Adrenal gland (tissue), 5 donors: ENCODE measurements at regions not wholly inside any gene's neighbourhood (a gene's known extent, or its start where the extent isn't known, plus 50 kb on each side); places are given as distances from the start of the nearest gene placed in this dataset.

Source experiments
- POLR2A ChIP-seq, 2 donors: fragments of 450-650 bp; IDR thresholded peaks; one replicate each; pipeline ENCODE4 v1.6.1; 2017; ENCODE audit warnings: antibody characterized with exemption in 2 of 2, mild to moderate bottlenecking in 2 of 2, moderate library complexity in 1 of 2
- TF ChIP-seq, protein P1 (sequence below), 6 experiments: fragments of 450-650 bp in 4 of 6; fragments of 200-600 bp in 2 of 6; sonication (generic) in 1 of 6; IDR thresholded peaks; 1 replicate in 5 of 6; 2 replicates in 1 of 6; pipeline versions ENCODE4 v1.5.1 to v1.8.0; 2016 to 2021; ENCODE audit warnings: antibody characterized with exemption in 6 of 6, mild to moderate bottlenecking in 2 of 6, moderate library complexity in 1 of 6
- donor health status: DM: no; HTN: no; CAD: no.

DNA sequence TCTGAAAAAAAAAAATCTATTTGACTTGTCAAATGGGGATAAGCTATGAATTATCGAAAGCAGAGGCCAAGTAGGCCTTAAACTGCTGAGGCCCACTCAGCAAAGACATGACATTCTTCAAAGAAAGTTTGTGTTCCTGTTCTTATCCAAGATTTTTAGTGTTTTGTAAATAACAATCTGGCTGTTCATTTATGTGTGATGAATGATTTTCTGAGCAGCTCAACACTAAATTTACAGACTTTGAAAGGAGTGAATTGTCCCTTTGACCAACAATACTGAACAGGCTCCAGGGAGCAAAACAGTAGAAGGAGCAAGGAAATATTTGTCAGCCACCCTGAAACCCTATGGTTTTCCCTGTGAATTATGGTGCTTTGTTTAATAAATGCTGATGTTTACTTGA lies 512.6 kb upstream of the NAALADL2 start:
- TF ChIP-seq, protein P1, sequence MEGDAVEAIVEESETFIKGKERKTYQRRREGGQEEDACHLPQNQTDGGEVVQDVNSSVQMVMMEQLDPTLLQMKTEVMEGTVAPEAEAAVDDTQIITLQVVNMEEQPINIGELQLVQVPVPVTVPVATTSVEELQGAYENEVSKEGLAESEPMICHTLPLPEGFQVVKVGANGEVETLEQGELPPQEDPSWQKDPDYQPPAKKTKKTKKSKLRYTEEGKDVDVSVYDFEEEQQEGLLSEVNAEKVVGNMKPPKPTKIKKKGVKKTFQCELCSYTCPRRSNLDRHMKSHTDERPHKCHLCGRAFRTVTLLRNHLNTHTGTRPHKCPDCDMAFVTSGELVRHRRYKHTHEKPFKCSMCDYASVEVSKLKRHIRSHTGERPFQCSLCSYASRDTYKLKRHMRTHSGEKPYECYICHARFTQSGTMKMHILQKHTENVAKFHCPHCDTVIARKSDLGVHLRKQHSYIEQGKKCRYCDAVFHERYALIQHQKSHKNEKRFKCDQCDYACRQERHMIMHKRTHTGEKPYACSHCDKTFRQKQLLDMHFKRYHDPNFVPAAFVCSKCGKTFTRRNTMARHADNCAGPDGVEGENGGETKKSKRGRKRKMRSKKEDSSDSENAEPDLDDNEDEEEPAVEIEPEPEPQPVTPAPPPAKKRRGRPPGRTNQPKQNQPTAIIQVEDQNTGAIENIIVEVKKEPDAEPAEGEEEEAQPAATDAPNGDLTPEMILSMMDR (IDR thresholded peaks at IDR 0.05): no peak
- TF ChIP-seq POLR2A (IDR thresholded peaks at IDR 0.05): no peak
